Ascending aorta (tissue), 2 donors: ENCODE measurements at regions not wholly inside any gene's neighbourhood (a gene's known extent, or its start where the extent isn't known, plus 50 kb on each side); places are given as distances from the start of the nearest gene placed in this dataset.
"Not testable (repeated sequence)": the region's sequence is repeated elsewhere in the genome, so short reads cannot be mapped to it uniquely, and the experiment has no call there.

Experiments used
- DNase-seq, 2 donors: peaks; one replicate each; pipeline ENCODE4 v3.0.0-alpha.2; 2019; ENCODE audit warnings: low spot score in 2 of 2
- H3K27ac ChIP-seq, 2 donors: fragments of 200-600 bp; sonication (generic); one replicate each; pipeline ENCODE4 v1.5.1; 2016 to 2017; ENCODE audit warnings: mild to moderate bottlenecking in 1 of 2
- H3K27me3 ChIP-seq: fragments of 200-600 bp; sonication (generic); one replicate; pipeline ENCODE4 v1.5.1; 2017
- H3K36me3 ChIP-seq, 2 donors: fragments of 200-600 bp; sonication (generic); one replicate each; pipeline ENCODE4 v1.5.1; 2016
- H3K4me1 ChIP-seq, 2 donors: fragments of 200-600 bp; sonication (generic); one replicate each; pipeline ENCODE4 v1.5.1; 2016 to 2017; ENCODE audit warnings: mild to moderate bottlenecking in 1 of 2
- H3K4me3 ChIP-seq, 2 donors: fragments of 200-600 bp; sonication (generic); one replicate each; pipeline ENCODE4 v1.5.1; 2016 to 2017; ENCODE audit warnings: mild to moderate bottlenecking in 1 of 2
- H3K9me3 ChIP-seq, 2 donors: fragments of 200-600 bp; sonication (generic); one replicate each; pipeline ENCODE4 v1.5.1; 2016
- CTCF ChIP-seq, 3 experiments: fragments of 200-600 bp in 2 of 3; fragments of 450-650 bp in 1 of 3; sonication (generic) in 2 of 3; IDR thresholded peaks; one replicate each; pipeline ENCODE4 v1.5.1; 2016 to 2019; ENCODE audit warnings: antibody characterized with exemption in 3 of 3, mild to moderate bottlenecking in 1 of 3, moderate library complexity in 1 of 3
- intact Hi-C: fragments of 100-400 bp; cut with DNase I; formaldehyde crosslinking; loops from one replicate; pipeline ENCODE4 v1.15.1; 2023

- intact Hi-C loops: no loop called here
- Histone ChIP-seq H3K36me3 (no peaks in the 10 kb centered on the region), H3K27me3 (no peaks in the 10 kb centered on the region), H3K27ac (no peak overlapping the region), H3K4me1 (no peaks in the 10 kb centered on the region), H3K4me3 (no peak overlapping the region), H3K9me3 (no peaks in the 10 kb centered on the region)
- no peak for TF ChIP-seq CTCF (IDR thresholded peaks at IDR 0.05)
- peak in 1 of 2 donors; percentile 50 for DNase-seq
Measured at GRCh38 chr2:95700519-95700918, 108.7 kb downstream of the TRIM43 start.

DNA sequence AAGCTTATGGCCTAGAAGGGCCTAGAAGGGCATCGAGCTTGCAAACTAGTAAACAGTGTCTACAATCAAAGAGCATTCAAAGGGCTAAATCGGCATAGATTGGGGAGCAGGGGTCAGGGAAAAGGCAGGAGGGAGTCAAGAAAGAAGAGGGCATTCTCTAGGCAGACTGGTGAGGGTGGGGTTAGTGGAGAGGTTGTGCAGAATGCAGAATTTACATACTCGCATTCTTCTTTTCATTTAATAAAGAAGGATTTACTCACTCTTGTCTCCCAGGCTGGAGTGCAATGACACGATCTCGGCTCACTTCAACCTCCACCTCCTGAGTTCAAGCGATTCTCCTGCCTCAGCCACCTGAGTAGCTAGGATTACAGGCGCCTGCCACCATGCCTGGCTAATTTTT lies 110.7 kb downstream of the TRIM43 start:
- intact Hi-C loops: no loop called here
- no peak for TF ChIP-seq CTCF (IDR thresholded peaks at IDR 0.05)
- no peaks in the 10 kb centered on the region for H3K9me3 ChIP-seq
- no peak overlapping the region for H3K4me3 ChIP-seq
- H3K36me3 ChIP-seq: no peaks in the 10 kb centered on the region
- H3K27me3 ChIP-seq: no peaks in the 10 kb centered on the region
- DNase-seq: no peak
- H3K4me1 ChIP-seq: no peaks in the 10 kb centered on the region
- no peak overlapping the region for H3K27ac ChIP-seq

- H3K4me1 ChIP-seq, H3K27me3 ChIP-seq, H3K9me3 ChIP-seq, H3K4me3 ChIP-seq, H3K36me3 ChIP-seq, intact Hi-C loops, H3K27ac ChIP-seq, DNase-seq: not testable (repeated sequence)
Measured at GRCh38 chr2:95707161-95707560, 115.4 kb downstream of the TRIM43 start.

GRCh38 chr2:95707837-95708236 lies 116.0 kb downstream of the TRIM43 start:
- H3K4me3 ChIP-seq: no peak overlapping the region
- intact Hi-C loops: no loop called here
- no peaks in the 10 kb centered on the region for H3K36me3 ChIP-seq
- H3K9me3 ChIP-seq: no peaks in the 10 kb centered on the region
- no peak for TF ChIP-seq CTCF (IDR thresholded peaks at IDR 0.05)
- no peak for DNase-seq
- H3K4me1 ChIP-seq: no peaks in the 10 kb centered on the region
- H3K27me3 ChIP-seq: no peaks in the 10 kb centered on the region
- no peak overlapping the region for H3K27ac ChIP-seq

DNA sequence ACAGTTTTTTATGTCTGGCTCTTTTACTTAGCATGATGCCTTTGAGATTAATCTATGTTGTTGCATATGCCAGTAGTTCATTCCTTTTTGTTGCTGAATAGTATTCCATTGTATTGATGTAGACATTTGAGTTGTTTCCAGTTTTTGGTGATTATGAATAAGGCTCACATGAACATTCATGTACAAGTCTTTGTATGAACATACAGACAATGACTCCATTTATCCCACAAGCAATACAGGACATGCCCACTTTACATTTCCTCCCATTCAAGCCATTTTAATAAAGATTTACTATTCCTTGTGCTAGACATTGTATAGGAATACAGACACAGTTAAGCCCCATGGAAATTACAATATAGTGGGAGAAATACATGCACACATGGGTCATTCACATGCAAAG lies 118.0 kb downstream of the TRIM43 start:
- H3K9me3 ChIP-seq: no peaks in the 10 kb centered on the region
- no peak for DNase-seq
- no peak overlapping the region for H3K4me3 ChIP-seq
- no peak for TF ChIP-seq CTCF (IDR thresholded peaks at IDR 0.05)
- H3K27ac ChIP-seq: no peak overlapping the region
- no peaks in the 10 kb centered on the region for H3K4me1 ChIP-seq
- no peaks in the 10 kb centered on the region for H3K27me3 ChIP-seq
- H3K36me3 ChIP-seq: no peaks in the 10 kb centered on the region
- intact Hi-C loops: no loop called here

DNA sequence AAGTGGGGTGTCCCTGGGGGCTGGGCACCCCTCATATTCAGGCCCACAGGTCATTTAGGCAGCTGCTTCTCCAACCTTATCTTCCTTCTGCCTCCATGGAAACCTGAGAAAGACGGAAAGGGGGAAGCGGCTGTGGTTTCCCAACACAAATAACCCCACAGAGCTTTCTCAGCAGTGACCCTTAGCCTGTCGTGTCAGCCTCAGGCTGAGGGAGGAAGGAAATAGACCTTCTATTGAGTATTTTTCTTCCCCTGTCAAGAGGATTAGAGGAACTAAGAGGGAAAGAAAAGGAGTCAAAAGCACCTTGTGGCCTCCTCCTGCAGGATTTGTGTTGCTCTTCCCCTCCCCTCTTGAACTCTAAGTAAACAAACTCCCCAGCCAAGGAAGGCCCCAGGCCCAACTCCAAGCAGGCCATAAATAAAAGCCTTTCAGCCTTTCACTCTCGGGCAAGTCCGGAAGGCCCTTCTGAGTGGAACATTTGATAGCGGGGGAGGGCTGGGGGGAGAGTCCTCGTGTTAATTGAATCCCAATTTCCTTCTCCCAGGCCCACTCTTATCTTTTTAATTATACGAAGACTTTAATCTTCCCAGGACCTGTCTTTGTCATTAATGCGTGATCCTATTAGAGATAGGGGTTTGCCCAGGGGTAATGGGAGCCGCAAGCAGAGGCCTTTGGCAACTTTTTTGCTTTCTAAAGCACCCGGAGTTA lies 121.8 kb downstream of the TRIM43 start:
- H3K9me3 ChIP-seq, H3K27me3 ChIP-seq, H3K4me1 ChIP-seq, intact Hi-C loops, H3K27ac ChIP-seq, H3K36me3 ChIP-seq, H3K4me3 ChIP-seq: not testable (repeated sequence)
- DNase-seq: peak in 1 of 2 donors; percentile 2

GRCh38 chr2:95714398-95714797 lies 122.6 kb downstream of the TRIM43 start:
- H3K4me1 ChIP-seq, H3K27me3 ChIP-seq, intact Hi-C loops, H3K9me3 ChIP-seq, H3K36me3 ChIP-seq, H3K27ac ChIP-seq, H3K4me3 ChIP-seq: not testable (repeated sequence)
- DNase-seq: peak in 1 of 2 donors; percentile 9
